Progenitor cell of endocrine pancreas (in vitro differentiated cells): ENCODE measurements at regions not wholly inside any gene's neighbourhood (a gene's known extent, or its start where the extent isn't known, plus 50 kb on each side); places are given as distances from the start of the nearest gene placed in this dataset.

Source experiments
- DNase-seq: peaks from one replicate; pipeline ENCODE4 v3.0.0; 2021; ENCODE audit warnings: low spot score; ENCODE audit not compliant: unreplicated experiment
- H3K27ac Mint-ChIP-seq: 2 replicates; pipeline ENCODE4 v1.8.0; 2021; ENCODE audit warnings: mild to moderate bottlenecking, moderate library complexity, mixed read lengths
- H3K27me3 Mint-ChIP-seq: 2 replicates; pipeline ENCODE4 v1.8.0; 2021; ENCODE audit warnings: mixed read lengths
- H3K36me3 Mint-ChIP-seq: 2 replicates; pipeline ENCODE4 v1.8.0; 2022; ENCODE audit warnings: mixed read lengths; ENCODE audit not compliant: insufficient read depth
- H3K4me1 Mint-ChIP-seq: 2 replicates; pipeline ENCODE4 v1.8.0; 2021; ENCODE audit warnings: low read depth, mixed read lengths
- H3K4me3 Mint-ChIP-seq: 2 replicates; pipeline ENCODE4 v1.8.0; 2021; ENCODE audit warnings: low read depth, mild to moderate bottlenecking, moderate library complexity, mixed read lengths
- H3K9me3 Mint-ChIP-seq: 2 replicates; pipeline ENCODE4 v1.8.0; 2021; ENCODE audit warnings: low read depth, mixed read lengths
- CTCF ChIP-seq: fragments of 200-600 bp; sonication (generic); IDR thresholded peaks from one replicate; pipeline ENCODE4 v1.5.0; 2021; ENCODE audit warnings: antibody characterized with exemption, mild to moderate bottlenecking; ENCODE audit not compliant: unreplicated experiment

DNA sequence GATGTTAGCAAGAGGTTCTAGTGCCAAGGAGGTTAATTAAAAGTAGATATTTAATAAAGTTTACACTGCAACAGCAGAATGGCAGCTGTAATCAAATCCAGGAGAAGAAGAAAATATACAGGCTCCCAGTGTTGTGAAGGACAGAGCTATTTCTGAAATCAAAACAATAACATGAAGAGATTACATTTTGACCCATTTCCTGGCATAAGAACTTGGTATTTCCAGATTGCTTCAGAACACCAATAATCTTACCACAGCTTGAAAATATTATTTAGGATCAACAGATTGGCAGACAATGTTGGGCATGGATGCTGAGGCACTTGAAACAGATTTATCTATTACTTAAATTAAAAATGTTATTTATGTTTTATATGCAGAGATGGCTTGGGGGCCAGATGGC, 692.5 kb downstream of the KCNA4 start:
- H3K27me3 Mint-ChIP-seq = peaks cover 4% of the 10 kb centered on the region
- DNase-seq = no peak
- H3K4me1 Mint-ChIP-seq = peaks cover 6% of the 10 kb centered on the region
- no peaks in the 10 kb centered on the region for H3K36me3 Mint-ChIP-seq
- no peak overlapping the region for H3K27ac Mint-ChIP-seq
- TF ChIP-seq CTCF = no peak
- H3K4me3 Mint-ChIP-seq = no peak overlapping the region
- H3K9me3 Mint-ChIP-seq = peaks cover 8% of the 10 kb centered on the region

- no peaks in the 10 kb centered on the region for H3K27me3 Mint-ChIP-seq
- no peaks in the 10 kb centered on the region for H3K36me3 Mint-ChIP-seq
- DNase-seq = no peak
- H3K4me3 Mint-ChIP-seq = no peak overlapping the region
- no peak for TF ChIP-seq CTCF
- H3K4me1 Mint-ChIP-seq = peaks cover 3% of the 10 kb centered on the region
- H3K27ac Mint-ChIP-seq = no peak overlapping the region
- H3K9me3 Mint-ChIP-seq = peaks cover 6% of the 10 kb centered on the region
These were observed 695.3 kb downstream of the KCNA4 start for GRCh38 chr11:29321293-29322132.

GRCh38 chr11:29320196-29320595, 696.6 kb downstream of the KCNA4 start:
- H3K4me3 Mint-ChIP-seq = no peak overlapping the region
- no peak for DNase-seq
- no peak overlapping the region for H3K27ac Mint-ChIP-seq
- H3K36me3 Mint-ChIP-seq = no peaks in the 10 kb centered on the region
- no peak for TF ChIP-seq CTCF
- no peaks in the 10 kb centered on the region for H3K27me3 Mint-ChIP-seq
- peaks cover 14% of the 10 kb centered on the region for H3K4me1 Mint-ChIP-seq
- peaks cover 6% of the 10 kb centered on the region for H3K9me3 Mint-ChIP-seq

DNA sequence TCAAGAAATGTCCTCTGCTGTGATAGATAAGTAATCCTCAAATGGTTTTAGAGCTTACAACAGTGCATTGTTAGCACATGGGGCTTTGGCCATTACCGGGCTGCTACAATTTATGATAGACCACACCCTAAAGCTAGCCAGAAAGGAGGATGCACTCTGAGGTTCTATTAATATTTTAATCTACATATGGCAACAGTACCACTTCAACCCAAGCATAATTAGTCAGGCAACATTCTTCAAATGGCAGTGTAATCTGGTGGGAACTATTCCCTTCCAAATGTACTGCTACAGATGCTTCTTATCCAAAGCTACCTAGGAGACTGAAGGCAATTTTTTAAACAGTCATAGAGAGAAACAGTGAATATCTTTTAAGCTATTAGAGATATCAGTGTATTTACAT, 697.6 kb downstream of the KCNA4 start:
- peaks cover 16% of the 10 kb centered on the region for H3K4me1 Mint-ChIP-seq
- H3K9me3 Mint-ChIP-seq = peaks cover 6% of the 10 kb centered on the region
- no peak for DNase-seq
- H3K27ac Mint-ChIP-seq = no peak overlapping the region
- H3K36me3 Mint-ChIP-seq = no peaks in the 10 kb centered on the region
- H3K27me3 Mint-ChIP-seq = no peaks in the 10 kb centered on the region
- H3K4me3 Mint-ChIP-seq = no peak overlapping the region
- TF ChIP-seq CTCF = no peak

- H3K27me3 Mint-ChIP-seq = no peaks in the 10 kb centered on the region
- H3K4me1 Mint-ChIP-seq = peaks cover 16% of the 10 kb centered on the region
- peaks cover 6% of the 10 kb centered on the region for H3K9me3 Mint-ChIP-seq
- TF ChIP-seq CTCF = no peak
- no peak for DNase-seq
- no peaks in the 10 kb centered on the region for H3K36me3 Mint-ChIP-seq
- no peak overlapping the region for H3K4me3 Mint-ChIP-seq
- no peak overlapping the region for H3K27ac Mint-ChIP-seq
These were observed 698.5 kb downstream of the KCNA4 start for GRCh38 chr11:29318134-29318845.
